DMS 273 treated with DMSO at 0.1 percent for 48 hours (cell line): ENCODE measurements at regions not wholly inside any gene's neighbourhood (a gene's known extent, or its start where the extent isn't known, plus 50 kb on each side); places are given as distances from the start of the nearest gene placed in this dataset.

ENCODE experiments used
- DNase-seq: peaks from one replicate; lab custom pipeline; 2025; lab: John Stamatoyannopoulos, UW

GRCh38 chr10:71045936-71046335 lies 157.6 kb upstream of the PCBD1 start:
- no peak for DNase-seq

GRCh38 chr10:71046747-71047146 lies 158.4 kb upstream of the PCBD1 start:
- DNase-seq: no peak

GRCh38 chr10:71048971-71049615 lies 160.7 kb upstream of the PCBD1 start:
- no peak for DNase-seq

- no peak for DNase-seq
Measured at GRCh38 chr10:71049994-71050393, 161.6 kb upstream of the PCBD1 start.

GRCh38 chr10:71052076-71052660 lies 160.2 kb upstream of the UNC5B start:
- no peak for DNase-seq

- no peak for DNase-seq
Measured at GRCh38 chr10:71052708-71053107, 159.7 kb upstream of the UNC5B start.

GRCh38 chr10:71053169-71053895 lies 159.0 kb upstream of the UNC5B start:
- DNase-seq: no peak

- no peak for DNase-seq
Measured at GRCh38 chr10:71058308-71058707, 154.1 kb upstream of the UNC5B start.

GRCh38 chr10:71059054-71059818 lies 153.1 kb upstream of the UNC5B start:
- no peak for DNase-seq

- no peak for DNase-seq
Measured at GRCh38 chr10:71059943-71060342, 152.4 kb upstream of the UNC5B start.

- no peak for DNase-seq
Measured at GRCh38 chr10:71060476-71061426, 151.6 kb upstream of the UNC5B start.

GRCh38 chr10:71061472-71061871 lies 150.9 kb upstream of the UNC5B start:
- no peak for DNase-seq

GRCh38 chr10:71062156-71062555 lies 150.2 kb upstream of the UNC5B start:
- DNase-seq: no peak

- DNase-seq: no peak
Measured at GRCh38 chr10:71063401-71063800, 149.0 kb upstream of the UNC5B start.

- no peak for DNase-seq
Measured at GRCh38 chr10:71064413-71065118, 147.8 kb upstream of the UNC5B start.

- no peak for DNase-seq
Measured at GRCh38 chr10:71065659-71066058, 146.7 kb upstream of the UNC5B start.

- DNase-seq: no peak
Measured at GRCh38 chr10:71066600-71066999, 145.8 kb upstream of the UNC5B start.

GRCh38 chr10:71067098-71067740 lies 145.2 kb upstream of the UNC5B start:
- DNase-seq: no peak

- DNase-seq: no peak
Measured at GRCh38 chr10:71068861-71069271, 143.5 kb upstream of the UNC5B start.

GRCh38 chr10:71069909-71070666 lies 142.3 kb upstream of the UNC5B start:
- DNase-seq: no peak
